ENCODE measurements at regions not wholly inside any gene's neighbourhood (a gene's known extent, or its start where the extent isn't known, plus 50 kb on each side); places are given as distances from the start of the nearest gene placed in this dataset.

GRCh38 chr6:139530561-139530960 lies 156.1 kb upstream of the CITED2 start:
- TF ChIP-seq ZNF274 (IDR thresholded peaks at IDR 0.05; ENCODE audit: low read depth, low read length) (no peak), YY1 (IDR thresholded peaks at IDR 0.05; ENCODE audit: insufficient read depth, insufficient read length) (no peak)
